ENCODE measurements at regions not wholly inside any gene's neighbourhood (a gene's known extent, or its start where the extent isn't known, plus 50 kb on each side); places are given as distances from the start of the nearest gene placed in this dataset.

GRCh38 chrX:40272776-40273175 lies 175.0 kb upstream of the BCOR start:
- H3K27ac Mint-ChIP-seq = no peak overlapping the region
- H3K4me3 ChIP-seq (ENCODE audit: low read length) = no peak overlapping the region
- H3K9me3 Mint-ChIP-seq = no peaks in the 10 kb centered on the region
- 39% methylated on average over 2 of the region's 6 CpGs for WGBS (ENCODE audit: insufficient coverage)
- H3K4me3 Mint-ChIP-seq = no peak overlapping the region
- H3K27ac ChIP-seq (ENCODE audit: low read length) = no peak overlapping the region
- no peaks in the 10 kb centered on the region for H3K27me3 ChIP-seq (ENCODE audit: control insufficient read depth, insufficient read depth, low read length)
- no peak for TF ChIP-seq CTCF (IDR thresholded peaks at IDR 0.05)
- no peak for DNase-seq
- no peaks in the 10 kb centered on the region for H3K36me3 ChIP-seq (ENCODE audit: control insufficient read depth, insufficient read depth, low read length)
- H3K9me3 ChIP-seq (ENCODE audit: control insufficient read depth, insufficient read depth, low read length) = peaks cover 4% of the 10 kb centered on the region
- ATAC-seq = no peak
- peaks cover 16% of the 10 kb centered on the region for H3K4me1 ChIP-seq (ENCODE audit: control insufficient read depth, insufficient read depth, low read length)
- intact Hi-C loops (cut with micrococcal nuclease) = no loop called here
- H3K27me3 Mint-ChIP-seq (ENCODE audit: low read depth in 2 of 2) = no peaks in the 10 kb centered on the region
- H3K36me3 Mint-ChIP-seq = no peaks in the 10 kb centered on the region
- peaks cover under 1 to 1% of the 10 kb centered on the region in 2 donors for H3K4me1 Mint-ChIP-seq

- Mint-ChIP-seq H3K27me3 (ENCODE audit: low read depth in 2 of 2) (no peaks in the 10 kb centered on the region), H3K4me3 (no peak overlapping the region), H3K4me1 (peaks cover 0 to 4% of the 10 kb centered on the region in 2 donors), H3K9me3 (no peaks in the 10 kb centered on the region), H3K27ac (no peak overlapping the region), H3K36me3 (no peaks in the 10 kb centered on the region)
- ATAC-seq (no peak), DNase-seq (no peak)
- no peaks in the 10 kb centered on the region for H3K36me3 ChIP-seq (ENCODE audit: control insufficient read depth, insufficient read depth, low read length)
- peaks cover 21% of the 10 kb centered on the region for H3K4me1 ChIP-seq (ENCODE audit: control insufficient read depth, insufficient read depth, low read length)
- no peak for TF ChIP-seq CTCF (IDR thresholded peaks at IDR 0.05)
- intact Hi-C loops (cut with micrococcal nuclease) = no loop called here
- no peak overlapping the region for H3K4me3 ChIP-seq (ENCODE audit: low read length)
- H3K27ac ChIP-seq (ENCODE audit: low read length) = no peak overlapping the region
- peaks cover 4% of the 10 kb centered on the region for H3K9me3 ChIP-seq (ENCODE audit: control insufficient read depth, insufficient read depth, low read length)
- WGBS (ENCODE audit: insufficient coverage) = 93% methylated on average over 8 of the region's 9 CpGs
- no peaks in the 10 kb centered on the region for H3K27me3 ChIP-seq (ENCODE audit: control insufficient read depth, insufficient read depth, low read length)
Observed at GRCh38 chrX:40272141-40272540, 174.4 kb upstream of the BCOR start.

- Mint-ChIP-seq H3K4me1 (peaks cover 0 to 10% of the 10 kb centered on the region in 2 donors), H3K27ac (no peak overlapping the region), H3K36me3 (no peaks in the 10 kb centered on the region), H3K9me3 (no peaks in the 10 kb centered on the region), H3K4me3 (no peak overlapping the region), H3K27me3 (ENCODE audit: low read depth in 2 of 2) (no peaks in the 10 kb centered on the region)
- Histone ChIP-seq H3K27me3 (ENCODE audit: control insufficient read depth, insufficient read depth, low read length) (no peaks in the 10 kb centered on the region), H3K9me3 (ENCODE audit: control insufficient read depth, insufficient read depth, low read length) (no peaks in the 10 kb centered on the region), H3K36me3 (ENCODE audit: control insufficient read depth, insufficient read depth, low read length) (no peaks in the 10 kb centered on the region), H3K4me3 (ENCODE audit: low read length) (no peak overlapping the region), H3K4me1 (ENCODE audit: control insufficient read depth, insufficient read depth, low read length) (peaks cover 22% of the 10 kb centered on the region), H3K27ac (ENCODE audit: low read length) (no peak overlapping the region)
- intact Hi-C loops (cut with micrococcal nuclease) = loop anchor here (5.0 kb wide), 2 partner anchors 456 to 536 kb away; no protein-coding TSS in a partner anchor
- ATAC-seq (no peak), DNase-seq (no peak)
- no peak for TF ChIP-seq CTCF (IDR thresholded peaks at IDR 0.05)
- WGBS (ENCODE audit: insufficient coverage) = no CpG with 5 or more reads among the region's 4 CpGs
Observed at GRCh38 chrX:40268188-40268520, 170.4 kb upstream of the BCOR start.

Measured in natural killer cell (primary cell).